ENCODE measurements at regions not wholly inside any gene's neighbourhood (a gene's known extent, or its start where the extent isn't known, plus 50 kb on each side); places are given as distances from the start of the nearest gene placed in this dataset.

GRCh38 chr6:18335948-18336347, 51.2 kb upstream of the RNF144B start:
- DNase-seq (ENCODE audit: low read depth in 2 of 2), result no peak

GRCh38 chr6:18334251-18334650, 52.9 kb upstream of the RNF144B start:
- no peak for DNase-seq (ENCODE audit: low read depth in 2 of 2)

DNA sequence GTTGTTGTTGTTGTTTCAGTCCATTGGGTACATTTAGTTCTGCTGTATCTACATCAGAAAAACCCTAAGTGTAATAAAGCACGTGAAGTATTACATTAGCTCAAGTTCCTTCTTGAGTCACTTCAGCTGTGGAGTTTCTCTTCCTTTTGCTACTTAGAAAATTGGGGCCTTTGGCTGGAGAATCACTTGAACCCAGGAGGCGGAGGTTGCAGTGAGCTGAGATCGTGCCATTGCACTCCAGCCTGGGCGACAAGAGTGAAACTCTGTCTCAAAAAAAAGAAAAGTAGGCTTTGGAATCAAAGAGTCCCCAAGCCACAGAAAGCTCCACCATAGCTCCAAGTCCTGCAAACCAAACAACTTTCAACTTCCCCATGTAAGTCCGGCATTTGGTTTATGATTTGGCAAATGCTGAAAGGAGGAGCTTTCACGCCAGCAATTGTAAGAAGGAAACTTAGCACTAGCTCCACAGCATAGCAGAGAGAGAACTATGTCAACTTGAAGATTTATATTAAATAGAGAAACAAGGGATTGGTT, 56.5 kb upstream of the RNF144B start:
- no peak for DNase-seq (ENCODE audit: low read depth in 2 of 2)

DNA sequence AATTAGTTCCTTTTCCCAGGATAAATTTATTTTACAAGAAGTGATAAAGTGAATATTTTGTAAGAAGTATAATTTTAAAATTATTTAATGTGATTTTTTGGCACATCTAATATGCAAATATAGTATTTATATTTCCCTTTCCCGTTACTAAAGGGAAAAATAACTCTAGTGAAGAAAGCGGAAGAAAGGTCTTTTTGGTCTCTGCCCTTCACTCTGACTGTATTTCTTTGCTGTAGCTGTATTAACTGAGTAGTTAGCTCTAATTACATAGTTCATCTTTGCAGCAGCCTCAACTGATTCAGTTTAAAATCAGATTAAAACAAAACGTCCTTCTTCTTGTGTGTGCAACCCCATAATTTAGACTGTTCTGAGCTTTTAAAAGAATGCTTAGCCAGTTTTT, 57.4 kb upstream of the RNF144B start:
- DNase-seq (ENCODE audit: low read depth in 2 of 2), result no peak

DNA sequence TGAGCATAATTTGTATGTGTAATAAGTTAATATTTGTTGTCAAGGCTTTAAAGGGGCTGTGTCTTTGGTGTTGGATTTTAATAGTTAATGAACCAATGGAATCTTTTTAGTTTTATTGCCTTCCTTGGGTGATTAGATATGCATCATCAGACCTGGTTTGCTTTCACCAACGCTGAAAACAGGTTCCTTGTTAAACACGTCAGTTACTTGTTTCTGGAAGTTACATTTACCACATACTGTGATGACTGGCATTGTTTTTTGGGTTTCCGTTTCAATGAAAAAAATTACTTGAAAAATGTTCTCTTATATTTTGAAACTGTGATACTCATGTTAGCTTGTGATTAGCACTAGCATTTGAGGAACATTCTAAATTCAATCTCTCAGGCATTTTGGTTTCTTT, 58.6 kb upstream of the RNF144B start:
- DNase-seq (ENCODE audit: low read depth in 2 of 2), result peak in 1 of 2 donors; percentile 34

- DNase-seq (ENCODE audit: low read depth in 2 of 2), result no peak
These were observed 59.1 kb upstream of the RNF144B start for GRCh38 chr6:18328070-18328469.

GRCh38 chr6:18327626-18328025, 59.5 kb upstream of the RNF144B start:
- no peak for DNase-seq (ENCODE audit: low read depth in 2 of 2)

- DNase-seq (ENCODE audit: low read depth in 2 of 2), result no peak
These were observed 60.2 kb upstream of the RNF144B start for GRCh38 chr6:18326980-18327379.

DNA sequence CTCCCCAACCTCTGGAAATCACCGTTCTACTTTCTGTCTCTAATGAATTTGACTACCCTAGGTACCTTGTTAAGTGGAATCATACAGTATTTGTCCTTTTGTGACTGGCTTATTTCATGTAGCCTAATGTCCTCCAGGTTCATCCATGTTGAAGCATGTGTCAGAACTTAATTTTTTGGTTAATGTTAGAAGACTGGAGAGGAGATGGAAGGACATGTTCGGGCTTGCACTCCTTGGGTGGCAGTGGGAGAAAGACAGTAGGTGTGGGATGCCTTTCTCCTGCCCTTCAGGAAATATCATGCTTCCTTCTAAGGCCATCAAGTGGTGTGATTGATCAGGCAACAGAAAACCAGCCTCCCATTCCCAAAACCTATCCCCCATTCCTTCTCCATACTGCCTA, 61.1 kb upstream of the RNF144B start:
- DNase-seq (ENCODE audit: low read depth in 2 of 2), result no peak

DNA sequence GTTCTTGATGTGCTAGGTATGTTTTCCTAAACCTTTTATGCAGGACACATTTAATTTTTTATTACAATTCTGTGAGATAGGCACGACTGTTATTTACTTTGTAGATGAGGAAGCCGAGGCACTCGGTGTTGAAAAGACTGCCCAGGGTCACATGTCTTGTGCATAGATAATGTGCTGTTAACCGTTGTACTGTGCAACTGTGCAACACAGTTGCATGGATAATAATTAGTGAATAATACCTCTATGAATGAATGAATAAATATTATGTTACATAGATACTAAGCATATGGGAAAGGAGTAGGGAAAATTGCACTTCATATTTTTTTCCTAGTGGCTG, 60.3 kb upstream of the DEK start:
- DNase-seq (ENCODE audit: low read depth in 2 of 2), result no peak

DNA sequence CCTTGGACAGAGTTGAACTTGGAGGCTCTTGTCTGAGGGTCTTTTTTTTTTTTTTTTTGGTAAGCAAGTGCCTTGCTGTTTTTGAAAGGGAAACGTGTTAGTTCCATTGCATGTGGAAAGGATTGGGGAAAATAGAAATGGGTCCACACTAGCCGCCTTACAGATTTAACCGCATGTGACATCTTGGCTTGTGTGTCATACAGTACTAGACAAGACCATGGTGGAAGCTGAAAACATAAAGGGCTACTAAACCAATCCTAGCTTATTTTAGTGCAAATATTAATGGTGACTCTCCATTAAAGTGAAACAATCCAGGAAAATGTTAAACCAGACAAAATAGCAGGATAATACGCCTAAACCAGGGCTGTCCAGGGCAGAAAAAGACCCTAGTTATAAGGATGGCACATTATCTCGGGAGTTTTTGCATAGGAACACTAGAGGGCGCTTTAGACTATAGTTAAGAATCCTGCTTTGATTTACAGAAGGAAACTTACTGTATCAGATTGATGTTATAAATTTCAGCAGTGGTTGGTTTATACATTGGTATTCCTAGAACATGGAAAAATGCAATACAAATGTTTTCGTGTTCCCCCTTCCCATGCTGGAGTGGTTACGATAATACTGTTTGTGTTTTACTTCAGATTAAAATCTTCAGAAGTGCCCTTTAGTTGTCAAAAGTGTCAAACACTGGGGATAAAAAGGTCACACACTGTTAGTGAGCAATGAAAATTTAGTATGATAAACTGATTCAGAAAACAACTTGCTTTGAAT, 59.8 kb upstream of the DEK start:
- DNase-seq (ENCODE audit: low read depth in 2 of 2), result peak; percentile 70 to 71

GRCh38 chr6:18317850-18318249, 53.5 kb upstream of the DEK start:
- DNase-seq (ENCODE audit: low read depth in 2 of 2), result no peak

GRCh38 chr6:18314317-18314997, 50.1 kb upstream of the DEK start:
- no peak for DNase-seq (ENCODE audit: low read depth in 2 of 2)
